ENCODE measurements at regions not wholly inside any gene's neighbourhood (a gene's known extent, or its start where the extent isn't known, plus 50 kb on each side); places are given as distances from the start of the nearest gene placed in this dataset.

GRCh38 chr19:28334419-28334818 lies 878.5 kb downstream of the UQCRFS1 start:
- no peak for TF ChIP-seq CEBPB (IDR thresholded peaks at IDR 0.05)
- TF ChIP-seq CTCF (IDR thresholded peaks at IDR 0.05), result no peak
- TF ChIP-seq RCOR1 (IDR thresholded peaks at IDR 0.05; ENCODE audit: low read depth, low read length), result no peak
- no peak for TF ChIP-seq POLR2A (IDR thresholded peaks at IDR 0.05; ENCODE audit: low read length)
- TF ChIP-seq EP300 (IDR thresholded peaks at IDR 0.05), result no peak
- no peak for TF ChIP-seq MYC (IDR thresholded peaks at IDR 0.05; ENCODE audit: borderline replicate concordance, low read length)
- TF ChIP-seq JUN (IDR thresholded peaks at IDR 0.05), result no peak
- no peak for TF ChIP-seq NFE2L2 (conservative IDR thresholded peaks at IDR 0.05; ENCODE audit: low read length)
- TF ChIP-seq POLR2AphosphoS2 (conservative IDR thresholded peaks at IDR 0.05; ENCODE audit: low read length), result no peak
- TF ChIP-seq NR3C1 (IDR thresholded peaks at IDR 0.05), result no peak
- no peak for TF ChIP-seq ELK1 (IDR thresholded peaks at IDR 0.05; ENCODE audit: low read depth, low read length)

Measured in A549 (cell line).